Fibroblast of villous mesenchyme (primary cell): ENCODE measurements at regions not wholly inside any gene's neighbourhood (a gene's known extent, or its start where the extent isn't known, plus 50 kb on each side); places are given as distances from the start of the nearest gene placed in this dataset.
A peak's percentile ranks its signal among the peaks of the same experiment; 100 is the strongest.

Experiments used
- DNase-seq: peaks from one replicate; pipeline ENCODE4 v3.0.0-alpha.2; 2010; ENCODE audit warnings: low read depth
- H3K4me3 ChIP-seq: 2 replicates; pipeline ENCODE4 v1.5.1; 2011; ENCODE audit warnings: low read depth, mild to moderate bottlenecking, low read length
- CTCF ChIP-seq: IDR thresholded peaks from 2 replicates; pipeline ENCODE4 v1.5.1; 2012; ENCODE audit warnings: low read depth, mild to moderate bottlenecking, low read length; ENCODE audit not compliant: insufficient read depth

- no peak overlapping the region for H3K4me3 ChIP-seq
- TF ChIP-seq CTCF, result peak; percentile 85
- DNase-seq, result peak; percentile 78
Measured at GRCh38 chr6:168956884-168957730, 296.5 kb downstream of the THBS2 start.

GRCh38 chr6:168956141-168956838 is 297.4 kb downstream of the THBS2 start:
- no peak for DNase-seq
- TF ChIP-seq CTCF, result no peak
- H3K4me3 ChIP-seq, result no peak overlapping the region

- no peak for TF ChIP-seq CTCF
- H3K4me3 ChIP-seq, result no peak overlapping the region
Measured at GRCh38 chr6:168953461-168953860, 300.2 kb downstream of the THBS2 start.

DNA sequence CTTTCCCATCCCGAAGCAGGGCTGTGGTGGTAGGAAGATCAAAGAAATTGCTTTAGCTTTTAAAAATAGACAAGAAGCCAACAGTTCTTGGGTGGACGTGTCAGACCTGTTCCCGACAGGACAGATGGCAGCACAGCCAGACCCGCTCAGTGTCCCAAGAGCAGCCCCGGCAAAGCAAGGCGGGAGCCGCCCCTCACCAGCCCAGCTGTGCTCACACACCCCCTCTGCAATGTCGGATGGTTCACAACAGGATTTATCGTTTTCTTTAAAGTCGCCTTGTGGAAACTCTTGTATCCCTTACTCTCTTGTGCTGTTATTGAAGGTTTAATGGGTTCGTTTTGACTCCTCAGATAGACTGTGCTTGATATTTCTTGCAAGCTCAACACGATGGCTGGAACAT is 302.4 kb downstream of the THBS2 start:
- TF ChIP-seq CTCF, result no peak
- DNase-seq, result no peak
- no peak overlapping the region for H3K4me3 ChIP-seq

More at GRCh38 chr6:168953461-168953860, 300.2 kb downstream of the THBS2 start:
- no peak for DNase-seq

- no peak for TF ChIP-seq CTCF
- no peak overlapping the region for H3K4me3 ChIP-seq
- no peak for DNase-seq
Measured at GRCh38 chr6:168950858-168951214, 302.8 kb downstream of the THBS2 start.

DNA sequence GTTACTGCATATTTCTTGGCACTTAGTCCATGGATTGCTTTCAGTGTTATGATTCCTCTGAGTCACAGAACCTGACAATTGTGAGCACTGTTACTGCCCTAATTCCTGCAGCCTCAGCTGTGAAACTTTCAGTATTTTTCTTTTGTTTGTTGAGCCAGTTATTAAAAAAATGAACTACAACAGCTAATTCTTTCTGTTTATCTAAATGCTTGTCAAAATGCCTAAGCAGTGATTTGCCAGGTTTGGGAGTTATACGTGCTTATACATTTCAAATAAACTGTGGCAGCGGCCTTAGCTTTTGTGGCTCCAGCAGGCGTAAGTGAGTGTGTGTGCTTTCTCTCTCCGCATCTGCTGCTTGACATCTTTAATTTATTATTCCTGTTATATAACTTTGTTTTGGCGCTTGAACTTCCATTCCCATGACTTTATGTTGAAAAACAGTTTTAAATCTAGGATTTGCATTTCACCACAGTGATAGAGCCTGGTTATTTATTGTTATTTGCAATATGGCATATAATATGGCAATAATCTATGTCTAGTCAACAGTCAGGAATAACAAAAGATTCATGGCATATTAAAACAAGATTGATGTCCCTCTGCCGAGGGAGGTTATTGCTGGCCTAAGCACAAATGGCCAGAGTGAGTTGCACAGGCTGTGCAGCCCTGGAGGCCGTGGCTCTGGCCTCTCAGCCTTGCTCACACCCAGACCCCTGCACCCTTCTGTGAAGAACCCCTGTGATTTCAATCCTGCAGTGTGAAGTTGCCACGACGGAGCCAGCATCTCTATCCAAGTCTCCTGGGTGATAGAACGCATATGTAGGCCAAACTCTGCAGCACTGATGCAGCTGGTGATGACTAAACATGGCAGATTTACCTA is 303.4 kb downstream of the THBS2 start:
- no peak overlapping the region for H3K4me3 ChIP-seq
- DNase-seq, result peak; percentile 31
- no peak for TF ChIP-seq CTCF
